HepG2 (cell line): ENCODE measurements at regions not wholly inside any gene's neighbourhood (a gene's known extent, or its start where the extent isn't known, plus 50 kb on each side); places are given as distances from the start of the nearest gene placed in this dataset.

Experiments
- ATAC-seq: fragments of 200-7000 bp; cut with Tn5 transposase; 3 replicates; pipeline ENCODE4 v1.9.1; 2020; ENCODE audit warnings: mild to moderate bottlenecking, moderate library complexity
- BruUV-seq: library from RNA; stranded (reverse); fragments of 400-500 nt; replicated peaks from 2 replicates; lab custom pipeline; 2021; lab: Mats Ljungman, UMichigan
- CTCF ChIA-PET: fragments of 300-600 bp; formaldehyde crosslinking; extraction: SDS; loops from one replicate; lab custom pipeline; 2021; ENCODE audit warnings: low total read pairs, inconsistent platforms, low intra/inter-chr PET ratio; lab: Yijun Ruan, JAX
- POLR2A ChIA-PET: fragments of 350-600 bp; sonication (Branson Sonifier 250); formaldehyde crosslinking; loops from one replicate; lab custom pipeline; 2020; ENCODE audit warnings: antibody characterized with exemption, inconsistent platforms; lab: Yijun Ruan, JAX
- DNase-seq: peaks from one replicate; pipeline ENCODE4 v3.0.0-alpha.2; 2015; ENCODE audit warnings: low spot score
- FAIRE-seq: peaks from 3 replicates; lab custom pipeline; 2011; peaks lifted over from hg19 to GRCh38; lab: Jason Lieb, UNC
- H2AFZ ChIP-seq: one replicate; pipeline ENCODE4 v1.6.1; 2011; ENCODE audit warnings: low read length, inconsistent platforms
- H3K27ac ChIP-seq: fragments of 300-600 bp; 3 replicates; pipeline ENCODE4 v1.8.0; 2011; ENCODE audit warnings: mixed run types, mild to moderate bottlenecking, mixed read lengths, low read length, inconsistent platforms; ENCODE audit not compliant: insufficient read depth; ENCODE audit errors: extremely low read length
- H3K27me3 ChIP-seq, 2 experiments: fragments of 200-600 bp in 1 of 2; 2 replicates in 1 of 2; 3 replicates in 1 of 2; pipeline versions ENCODE4 v1.6.0 to v1.8.0; 2011; ENCODE audit warnings: low read length in 2 of 2, mild to moderate bottlenecking in 2 of 2, moderate library complexity in 2 of 2, inconsistent platforms in 1 of 2; ENCODE audit not compliant: insufficient read depth in 2 of 2, control insufficient read depth in 1 of 2
- H3K36me3 ChIP-seq, 2 experiments: fragments of 200-600 bp in 1 of 2; replicated peaks in 1 of 2; 2 replicates in 1 of 2; 3 replicates in 1 of 2; pipeline versions ENCODE4 v1.5.1 to v1.8.0; 2011; ENCODE audit warnings: low read length in 2 of 2, inconsistent platforms in 1 of 2; ENCODE audit not compliant: insufficient read depth in 2 of 2, control insufficient read depth in 1 of 2
- H3K4me1 ChIP-seq: 2 replicates; pipeline ENCODE4 v1.5.1; 2012; ENCODE audit warnings: low read length, inconsistent platforms; ENCODE audit not compliant: insufficient read depth
- H3K4me2 ChIP-seq: 2 replicates; pipeline ENCODE4 v1.6.0; 2011; ENCODE audit warnings: low read depth, low read length, inconsistent platforms
- H3K4me3 ChIP-seq, 3 experiments: fragments of 200-600 bp in 1 of 3; sonication (generic), shearing (Covaris generic) in 1 of 3; replicated peaks in 1 of 3; 2 replicates each; pipeline ENCODE4 v1.5.1; 2011 to 2016; ENCODE audit warnings: low read length in 3 of 3, inconsistent platforms in 2 of 3, low read depth in 2 of 3, mild to moderate bottlenecking in 2 of 3, control low read depth in 1 of 3, mixed read lengths in 1 of 3; ENCODE audit not compliant: insufficient read depth in 1 of 3
- H3K79me2 ChIP-seq: one replicate; pipeline ENCODE4 v1.6.1; 2011; ENCODE audit warnings: low read length, inconsistent platforms; ENCODE audit not compliant: insufficient read depth
- H3K9ac ChIP-seq: 2 replicates; pipeline ENCODE4 v1.6.0; 2011; ENCODE audit warnings: mild to moderate bottlenecking, low read depth, low read length, inconsistent platforms; ENCODE audit not compliant: insufficient read depth
- H3K9me3 ChIP-seq: 2 replicates; pipeline ENCODE4 v1.5.1; 2012; ENCODE audit warnings: mild to moderate bottlenecking, low read length
- H4K20me1 ChIP-seq: 2 replicates; pipeline ENCODE4 v1.6.0; 2011; ENCODE audit warnings: inconsistent platforms, mild to moderate bottlenecking, low read length, moderate library complexity; ENCODE audit not compliant: insufficient read depth
- ATRX ChIP-seq: sonication (generic); formaldehyde crosslinking; IDR thresholded peaks from 2 replicates; pipeline ENCODE4 v1.4.0; 2020; ENCODE audit warnings: missing genetic modification reagents, borderline replicate concordance
- BCLAF1 ChIP-seq: fragments of 450-650 bp; IDR thresholded peaks from 2 replicates; pipeline ENCODE4 v1.6.1; 2017; ENCODE audit warnings: mild to moderate bottlenecking
- BRD4 ChIP-seq: sonication (generic); formaldehyde crosslinking; IDR thresholded peaks from 2 replicates; pipeline ENCODE4 v1.4.0; 2020; ENCODE audit warnings: missing genetic modification reagents
- CHCHD3 ChIP-seq: sonication (generic); formaldehyde crosslinking; IDR thresholded peaks from 2 replicates; pipeline ENCODE4 v1.8.0; 2022; ENCODE audit warnings: mild to moderate bottlenecking, missing genetic modification reagents, moderate library complexity
- ESRRA ChIP-seq: sonication (generic); formaldehyde crosslinking; IDR thresholded peaks from 2 replicates; pipeline ENCODE4 v1.5.1; 2020; ENCODE audit warnings: mild to moderate bottlenecking, low read depth, missing genetic modification reagents
- MYC ChIP-seq: sonication (generic); formaldehyde crosslinking; IDR thresholded peaks from 2 replicates; pipeline ENCODE4 v1.9.0; 2021; ENCODE audit warnings: missing genetic modification reagents, borderline replicate concordance
- RBM39 ChIP-seq: fragments of 200-400 bp; formaldehyde crosslinking; IDR thresholded peaks from one replicate; pipeline ENCODE4 v1.6.1; 2018; ENCODE audit warnings: antibody characterized with exemption, mild to moderate bottlenecking, low read depth, low read length; ENCODE audit not compliant: poor library complexity, severe bottlenecking
- SIX1 ChIP-seq: sonication (generic); formaldehyde crosslinking; IDR thresholded peaks from 2 replicates; pipeline ENCODE4 v1.4.0; 2020; ENCODE audit warnings: missing genetic modification reagents, borderline replicate concordance
- SMAD3 ChIP-seq: sonication (generic); formaldehyde crosslinking; IDR thresholded peaks from 2 replicates; pipeline ENCODE4 v1.4.0; 2020; ENCODE audit warnings: missing genetic modification reagents
- SYNCRIP ChIP-seq: fragments of 200-400 bp; formaldehyde crosslinking; IDR thresholded peaks from 2 replicates; pipeline ENCODE4 v1.6.1; 2018; ENCODE audit warnings: mild to moderate bottlenecking, low read depth, low read length; ENCODE audit not compliant: insufficient read depth
- YY1 ChIP-seq: IDR thresholded peaks from 2 replicates; pipeline ENCODE4 v1.6.1; 2011; ENCODE audit warnings: low read length, low read depth, moderate library complexity, mild to moderate bottlenecking; ENCODE audit not compliant: insufficient read depth, insufficient replicate concordance
- ZBTB20 ChIP-seq: sonication (generic); formaldehyde crosslinking; IDR thresholded peaks from 2 replicates; pipeline ENCODE4 v1.8.1; 2023; ENCODE audit warnings: missing genetic modification reagents, low read depth, mild to moderate bottlenecking, borderline replicate concordance
- ZBTB21 ChIP-seq: sonication (generic); formaldehyde crosslinking; IDR thresholded peaks from 2 replicates; pipeline ENCODE4 v1.4.0; 2020; ENCODE audit warnings: missing genetic modification reagents
- ZBTB25 ChIP-seq: IDR thresholded peaks from 2 replicates; pipeline ENCODE4 v1.6.1; 2018; ENCODE audit warnings: missing genetic modification reagents
- ZNF510 ChIP-seq: sonication (generic); formaldehyde crosslinking; IDR thresholded peaks from 2 replicates; pipeline ENCODE4 v1.4.0; 2020; ENCODE audit warnings: low read depth, mild to moderate bottlenecking, missing genetic modification reagents
- ZNF513 ChIP-seq: sonication (generic); formaldehyde crosslinking; conservative IDR thresholded peaks from 2 replicates; pipeline ENCODE4 v1.5.0; 2020; ENCODE audit warnings: missing genetic modification reagents
- ZNF674 ChIP-seq: sonication (generic); formaldehyde crosslinking; IDR thresholded peaks from 2 replicates; pipeline ENCODE4 v1.5.0; 2020; ENCODE audit warnings: low read depth, mild to moderate bottlenecking, missing genetic modification reagents
- ZNF678 ChIP-seq: sonication (generic); formaldehyde crosslinking; IDR thresholded peaks from 2 replicates; pipeline ENCODE4 v1.4.0; 2020; ENCODE audit warnings: mild to moderate bottlenecking, missing genetic modification reagents
- ZNF761 ChIP-seq: sonication (generic); formaldehyde crosslinking; conservative IDR thresholded peaks from 2 replicates; pipeline ENCODE4 v1.4.0; 2020; ENCODE audit warnings: mild to moderate bottlenecking, missing genetic modification reagents
- WGBS: methylation state at CpG from one replicate; pipeline ENCODE4 v1.1.6; 2017; ENCODE audit warnings: low lambda C conversion rate; 5-methylcytosine and 5-hydroxymethylcytosine counted together
- in situ Hi-C: cut with HindIII; loops from 2 replicates; pipeline ENCODE4 v1.10.0; 2017; ENCODE audit warnings: low pct_unique_long_range_greater_than_20kb; ENCODE audit not compliant: extremely low pct_ligation_motif_present
- intact Hi-C: fragments of 100-400 bp; cut with micrococcal nuclease; formaldehyde crosslinking; loops from one replicate; pipeline ENCODE4 v1.10.0; 2022; ENCODE audit not compliant: unreplicated experiment

- TF ChIP-seq MYC (CRISPR knock-in tag), result no peak
- no peak for TF ChIP-seq ZNF761 (CRISPR knock-in tag)
- TF ChIP-seq ZBTB21 (CRISPR knock-in tag), result no peak
- TF ChIP-seq BCLAF1, result no peak
- TF ChIP-seq, all 625 proteins: peak for 0
These were observed 92.6 kb downstream of the OAT start (continued) for GRCh38 chr10:124325998-124326636.

GRCh38 chr10:124325633-124325914 lies 93.1 kb downstream of the OAT start:
- H3K36me3 ChIP-seq, result no peaks in the 10 kb centered on the region
- no peak overlapping the region for H3K4me2 ChIP-seq
- 37% methylated on average over 3 of the region's 3 CpGs for WGBS
- H2AFZ ChIP-seq, result no peak overlapping the region
- no peaks in the 10 kb centered on the region for H4K20me1 ChIP-seq
- CTCF ChIA-PET, result no interaction called here
- no peaks in the 10 kb centered on the region for H3K9me3 ChIP-seq
- FAIRE-seq (no peak), ATAC-seq (no peak), DNase-seq (no peak)
- 0 out of 2 replicates have a peak, but pooled peaks cover under 1% of the 10 kb centered on the region for H3K4me1 ChIP-seq
- POLR2A ChIA-PET, result no interaction called here
- H3K9ac ChIP-seq, result no peak overlapping the region
- intact Hi-C loops (no loop called here), in situ Hi-C loops (no loop called here)
- H3K27me3 ChIP-seq, result peaks cover 1 to 13% of the 10 kb centered on the region in 2 experiments; a peak in 2 of 5 replicates
- H3K79me2 ChIP-seq, result no peaks in the 10 kb centered on the region
- no peak overlapping the region for H3K27ac ChIP-seq
- no TSS peak for BruUV-seq
- no peak overlapping the region for H3K4me3 ChIP-seq
- TF ChIP-seq ZNF674 (CRISPR knock-in tag) (no peak), CHCHD3 (CRISPR knock-in tag) (no peak), SYNCRIP (no peak), ZNF678 (CRISPR knock-in tag) (no peak), RBM39 (no peak), ZNF513 (CRISPR knock-in tag) (no peak), ZBTB20 (no peak), SMAD3 (no peak), ZNF510 (CRISPR knock-in tag) (no peak), YY1 (no peak), ESRRA (CRISPR knock-in tag) (no peak), SIX1 (CRISPR knock-in tag) (no peak), ATRX (CRISPR knock-in tag) (no peak), ZBTB25 (CRISPR knock-in tag) (no peak), BRD4 (CRISPR knock-in tag) (no peak)
